HepG2 (cell line): ENCODE measurements at regions not wholly inside any gene's neighbourhood (a gene's known extent, or its start where the extent isn't known, plus 50 kb on each side); places are given as distances from the start of the nearest gene placed in this dataset.

Experiments used
- ATAC-seq: fragments of 200-7000 bp; cut with Tn5 transposase; 3 replicates; pipeline ENCODE4 v1.9.1; 2020; ENCODE audit warnings: mild to moderate bottlenecking, moderate library complexity
- BruUV-seq: library from RNA; stranded (reverse); fragments of 400-500 nt; replicated peaks from 2 replicates; lab custom pipeline; 2021; lab: Mats Ljungman, UMichigan
- CTCF ChIA-PET: fragments of 300-600 bp; formaldehyde crosslinking; extraction: SDS; loops from one replicate; lab custom pipeline; 2021; ENCODE audit warnings: low total read pairs, inconsistent platforms, low intra/inter-chr PET ratio; lab: Yijun Ruan, JAX
- POLR2A ChIA-PET: fragments of 350-600 bp; sonication (Branson Sonifier 250); formaldehyde crosslinking; loops from one replicate; lab custom pipeline; 2020; ENCODE audit warnings: antibody characterized with exemption, inconsistent platforms; lab: Yijun Ruan, JAX
- DNase-seq: peaks from one replicate; pipeline ENCODE4 v3.0.0-alpha.2; 2015; ENCODE audit warnings: low spot score
- FAIRE-seq: peaks from 3 replicates; lab custom pipeline; 2011; peaks lifted over from hg19 to GRCh38; lab: Jason Lieb, UNC
- H2AFZ ChIP-seq: one replicate; pipeline ENCODE4 v1.6.1; 2011; ENCODE audit warnings: low read length, inconsistent platforms
- H3K27ac ChIP-seq: fragments of 300-600 bp; 3 replicates; pipeline ENCODE4 v1.8.0; 2011; ENCODE audit warnings: mixed run types, mild to moderate bottlenecking, mixed read lengths, low read length, inconsistent platforms; ENCODE audit not compliant: insufficient read depth; ENCODE audit errors: extremely low read length
- H3K27me3 ChIP-seq, 2 experiments: fragments of 200-600 bp in 1 of 2; 2 replicates in 1 of 2; 3 replicates in 1 of 2; pipeline versions ENCODE4 v1.6.0 to v1.8.0; 2011; ENCODE audit warnings: low read length in 2 of 2, mild to moderate bottlenecking in 2 of 2, moderate library complexity in 2 of 2, inconsistent platforms in 1 of 2; ENCODE audit not compliant: insufficient read depth in 2 of 2, control insufficient read depth in 1 of 2
- H3K36me3 ChIP-seq, 2 experiments: fragments of 200-600 bp in 1 of 2; replicated peaks in 1 of 2; 2 replicates in 1 of 2; 3 replicates in 1 of 2; pipeline versions ENCODE4 v1.5.1 to v1.8.0; 2011; ENCODE audit warnings: low read length in 2 of 2, inconsistent platforms in 1 of 2; ENCODE audit not compliant: insufficient read depth in 2 of 2, control insufficient read depth in 1 of 2
- H3K4me1 ChIP-seq: 2 replicates; pipeline ENCODE4 v1.5.1; 2012; ENCODE audit warnings: low read length, inconsistent platforms; ENCODE audit not compliant: insufficient read depth
- H3K4me2 ChIP-seq: 2 replicates; pipeline ENCODE4 v1.6.0; 2011; ENCODE audit warnings: low read depth, low read length, inconsistent platforms
- H3K4me3 ChIP-seq, 3 experiments: fragments of 200-600 bp in 1 of 3; sonication (generic), shearing (Covaris generic) in 1 of 3; replicated peaks in 1 of 3; 2 replicates each; pipeline ENCODE4 v1.5.1; 2011 to 2016; ENCODE audit warnings: low read length in 3 of 3, inconsistent platforms in 2 of 3, low read depth in 2 of 3, mild to moderate bottlenecking in 2 of 3, control low read depth in 1 of 3, mixed read lengths in 1 of 3; ENCODE audit not compliant: insufficient read depth in 1 of 3
- H3K79me2 ChIP-seq: one replicate; pipeline ENCODE4 v1.6.1; 2011; ENCODE audit warnings: low read length, inconsistent platforms; ENCODE audit not compliant: insufficient read depth
- H3K9ac ChIP-seq: 2 replicates; pipeline ENCODE4 v1.6.0; 2011; ENCODE audit warnings: mild to moderate bottlenecking, low read depth, low read length, inconsistent platforms; ENCODE audit not compliant: insufficient read depth
- H3K9me3 ChIP-seq: 2 replicates; pipeline ENCODE4 v1.5.1; 2012; ENCODE audit warnings: mild to moderate bottlenecking, low read length
- H4K20me1 ChIP-seq: 2 replicates; pipeline ENCODE4 v1.6.0; 2011; ENCODE audit warnings: inconsistent platforms, mild to moderate bottlenecking, low read length, moderate library complexity; ENCODE audit not compliant: insufficient read depth
- AGO1 ChIP-seq: fragments of 200-400 bp; formaldehyde crosslinking; IDR thresholded peaks from 2 replicates; pipeline ENCODE4 v1.6.1; 2017; ENCODE audit warnings: mild to moderate bottlenecking, low read depth, low read length, moderate library complexity; ENCODE audit not compliant: poor library complexity, severe bottlenecking
- ARHGAP35 ChIP-seq: sonication (generic); formaldehyde crosslinking; IDR thresholded peaks from 2 replicates; pipeline ENCODE4 v1.9.0; 2022; ENCODE audit warnings: mild to moderate bottlenecking, inconsistent platforms, moderate library complexity, missing genetic modification reagents, borderline replicate concordance
- SMC3 ChIP-seq: IDR thresholded peaks from 2 replicates; pipeline ENCODE4 v1.6.1; 2011; ENCODE audit warnings: low read length, improper control_type of control experiment
- TEAD2 ChIP-seq: sonication (generic); formaldehyde crosslinking; IDR thresholded peaks from 2 replicates; pipeline ENCODE4 v1.9.0; 2021; ENCODE audit warnings: missing genetic modification reagents
- ZNF260 ChIP-seq: sonication (generic); formaldehyde crosslinking; IDR thresholded peaks from 2 replicates; pipeline ENCODE4 v1.4.0; 2020; ENCODE audit warnings: missing genetic modification reagents, low read depth, mild to moderate bottlenecking, borderline replicate concordance
- ZNF468 ChIP-seq: sonication (generic); formaldehyde crosslinking; IDR thresholded peaks from 2 replicates; pipeline ENCODE4 v1.8.0; 2022; ENCODE audit warnings: mild to moderate bottlenecking, moderate library complexity, missing genetic modification reagents
- WGBS: methylation state at CpG from one replicate; pipeline ENCODE4 v1.1.6; 2017; ENCODE audit warnings: low lambda C conversion rate; 5-methylcytosine and 5-hydroxymethylcytosine counted together
- in situ Hi-C: cut with HindIII; loops from 2 replicates; pipeline ENCODE4 v1.10.0; 2017; ENCODE audit warnings: low pct_unique_long_range_greater_than_20kb; ENCODE audit not compliant: extremely low pct_ligation_motif_present
- intact Hi-C: fragments of 100-400 bp; cut with micrococcal nuclease; formaldehyde crosslinking; loops from one replicate; pipeline ENCODE4 v1.10.0; 2022; ENCODE audit not compliant: unreplicated experiment
- TF ChIP-seq, protein P1 (sequence below): sonication (generic); formaldehyde crosslinking; IDR thresholded peaks from 2 replicates; pipeline ENCODE4 v1.4.0; 2020; ENCODE audit warnings: mild to moderate bottlenecking, missing genetic modification reagents

- no peaks in the 10 kb centered on the region for H3K27me3 ChIP-seq
- CTCF ChIA-PET = no interaction called here
- BruUV-seq = no TSS peak
- FAIRE-seq = no peak
- 98% methylated on average over 1 of the region's 1 CpG for WGBS
- no peaks in the 10 kb centered on the region for H4K20me1 ChIP-seq
- POLR2A ChIA-PET = no interaction called here
- DNase-seq = no peak
- peaks cover 10% of the 10 kb centered on the region for H3K4me1 ChIP-seq
- no peaks in the 10 kb centered on the region for H3K36me3 ChIP-seq
- H3K79me2 ChIP-seq = no peaks in the 10 kb centered on the region
- intact Hi-C loops = no loop called here
- TF ChIP-seq, protein P1, sequence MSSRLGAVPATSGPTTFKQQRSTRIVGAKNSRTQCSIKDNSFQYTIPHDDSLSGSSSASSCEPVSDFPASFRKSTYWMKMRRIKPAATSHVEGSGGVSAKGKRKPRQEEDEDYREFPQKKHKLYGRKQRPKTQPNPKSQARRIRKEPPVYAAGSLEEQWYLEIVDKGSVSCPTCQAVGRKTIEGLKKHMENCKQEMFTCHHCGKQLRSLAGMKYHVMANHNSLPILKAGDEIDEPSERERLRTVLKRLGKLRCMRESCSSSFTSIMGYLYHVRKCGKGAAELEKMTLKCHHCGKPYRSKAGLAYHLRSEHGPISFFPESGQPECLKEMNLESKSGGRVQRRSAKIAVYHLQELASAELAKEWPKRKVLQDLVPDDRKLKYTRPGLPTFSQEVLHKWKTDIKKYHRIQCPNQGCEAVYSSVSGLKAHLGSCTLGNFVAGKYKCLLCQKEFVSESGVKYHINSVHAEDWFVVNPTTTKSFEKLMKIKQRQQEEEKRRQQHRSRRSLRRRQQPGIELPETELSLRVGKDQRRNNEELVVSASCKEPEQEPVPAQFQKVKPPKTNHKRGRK = peak; percentile 82; the same call in 1 of the 2 replicates
- no peak for TF ChIP-seq ZNF260
- TF ChIP-seq, all 625 proteins: peak for 1
- no peak for ATAC-seq
- no peak overlapping the region for H3K27ac ChIP-seq
- no peak overlapping the region for H3K4me3 ChIP-seq
- no peak overlapping the region for H2AFZ ChIP-seq
- no peaks in the 10 kb centered on the region for H3K9me3 ChIP-seq
- H3K4me2 ChIP-seq = no peak overlapping the region
- H3K9ac ChIP-seq = no peak overlapping the region
- in situ Hi-C loops = no loop called here
These were observed 191.1 kb upstream of the TBL1X start for GRCh38 chrX:9273744-9274143.

DNA sequence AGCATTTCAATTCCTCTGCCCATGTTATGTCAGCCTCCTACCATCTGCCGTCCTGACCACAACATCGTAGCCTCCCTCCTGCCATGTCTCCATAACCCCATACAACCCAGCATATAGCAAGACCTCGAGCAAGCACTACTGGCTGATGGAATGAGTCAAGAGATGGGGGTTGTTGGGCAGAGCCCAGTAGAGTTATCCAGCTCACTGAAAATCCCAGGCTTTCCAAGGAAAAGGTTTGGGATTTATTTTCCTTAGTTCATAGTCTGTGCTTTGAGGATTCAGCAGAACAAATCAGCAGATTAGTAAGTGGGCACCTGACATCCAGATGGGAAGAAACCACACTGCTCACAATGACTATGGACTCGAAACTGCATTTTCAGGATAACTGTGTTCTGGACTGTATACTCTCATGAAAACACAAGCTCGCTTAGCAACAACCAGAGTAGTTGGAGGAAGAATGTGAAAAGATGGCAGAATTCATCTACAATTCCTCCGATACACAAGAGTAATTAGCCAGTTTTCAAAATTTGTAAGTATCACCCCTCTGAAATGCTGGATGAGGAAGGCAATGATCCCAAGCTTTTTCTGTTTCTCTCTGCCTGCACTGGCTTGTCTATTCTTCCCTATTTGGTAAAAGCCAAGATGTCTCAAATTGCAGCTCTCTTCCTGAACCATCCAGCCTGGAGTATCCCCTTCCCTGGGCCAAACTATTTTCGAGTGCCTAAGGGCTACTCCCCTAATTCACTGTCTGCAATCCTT is 186.2 kb upstream of the TBL1X start:
- no peaks in the 10 kb centered on the region for H3K36me3 ChIP-seq
- no peak overlapping the region for H3K4me3 ChIP-seq
- no peak for DNase-seq
- BruUV-seq = no TSS peak
- H2AFZ ChIP-seq = no peak overlapping the region
- no peaks in the 10 kb centered on the region for H4K20me1 ChIP-seq
- no peak for TF ChIP-seq ARHGAP35 (CRISPR knock-in tag)
- no peak for TF ChIP-seq TEAD2
- TF ChIP-seq AGO1 = no peak
- no peak for TF ChIP-seq ZNF468 (CRISPR knock-in tag)
- no peak for TF ChIP-seq SMC3
- H3K9me3 ChIP-seq = no peaks in the 10 kb centered on the region
- ChIA-PET POLR2A (no interaction called here), CTCF (no interaction called here)
- H3K79me2 ChIP-seq = no peaks in the 10 kb centered on the region
- in situ Hi-C loops = no loop called here
- H3K4me1 ChIP-seq = no peaks in the 10 kb centered on the region
- no peak for ATAC-seq
- H3K27me3 ChIP-seq = no peaks in the 10 kb centered on the region
- 15% methylated on average over 7 of the region's 7 CpGs for WGBS
- FAIRE-seq = no peak
- no peak overlapping the region for H3K9ac ChIP-seq
- no peak overlapping the region for H3K27ac ChIP-seq
- intact Hi-C loops = no loop called here
- no peak overlapping the region for H3K4me2 ChIP-seq
